A673 (cell line): ENCODE measurements at regions not wholly inside any gene's neighbourhood (a gene's known extent, or its start where the extent isn't known, plus 50 kb on each side); places are given as distances from the start of the nearest gene placed in this dataset.

ENCODE experiments used
- EZH2 ChIP-seq: fragments of 200-600 bp; sonication (generic); IDR thresholded peaks from 2 replicates; pipeline ENCODE4 v1.6.1; 2017; ENCODE audit warnings: borderline replicate concordance, low read depth, mild to moderate bottlenecking, mixed read lengths, antibody characterized with exemption, low read length; ENCODE audit not compliant: poor library complexity, severe bottlenecking
- TF ChIP-seq, protein P1 (sequence below): fragments of 300-800, 200-600 bp; sonication (generic); conservative IDR thresholded peaks from 2 replicates; pipeline ENCODE4 v1.5.1; 2017; ENCODE audit warnings: low read depth, mild to moderate bottlenecking, antibody characterized with exemption, low read length, moderate library complexity, mixed read lengths

GRCh38 chr1:38603907-38604306, 255.7 kb downstream of the RRAGC start:
- TF ChIP-seq, protein P1, sequence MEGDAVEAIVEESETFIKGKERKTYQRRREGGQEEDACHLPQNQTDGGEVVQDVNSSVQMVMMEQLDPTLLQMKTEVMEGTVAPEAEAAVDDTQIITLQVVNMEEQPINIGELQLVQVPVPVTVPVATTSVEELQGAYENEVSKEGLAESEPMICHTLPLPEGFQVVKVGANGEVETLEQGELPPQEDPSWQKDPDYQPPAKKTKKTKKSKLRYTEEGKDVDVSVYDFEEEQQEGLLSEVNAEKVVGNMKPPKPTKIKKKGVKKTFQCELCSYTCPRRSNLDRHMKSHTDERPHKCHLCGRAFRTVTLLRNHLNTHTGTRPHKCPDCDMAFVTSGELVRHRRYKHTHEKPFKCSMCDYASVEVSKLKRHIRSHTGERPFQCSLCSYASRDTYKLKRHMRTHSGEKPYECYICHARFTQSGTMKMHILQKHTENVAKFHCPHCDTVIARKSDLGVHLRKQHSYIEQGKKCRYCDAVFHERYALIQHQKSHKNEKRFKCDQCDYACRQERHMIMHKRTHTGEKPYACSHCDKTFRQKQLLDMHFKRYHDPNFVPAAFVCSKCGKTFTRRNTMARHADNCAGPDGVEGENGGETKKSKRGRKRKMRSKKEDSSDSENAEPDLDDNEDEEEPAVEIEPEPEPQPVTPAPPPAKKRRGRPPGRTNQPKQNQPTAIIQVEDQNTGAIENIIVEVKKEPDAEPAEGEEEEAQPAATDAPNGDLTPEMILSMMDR = no peak
- TF ChIP-seq EZH2 = no peak
